ENCODE measurements at regions not wholly inside any gene's neighbourhood (a gene's known extent, or its start where the extent isn't known, plus 50 kb on each side); places are given as distances from the start of the nearest gene placed in this dataset.
"Not testable (repeated sequence)": the region's sequence is repeated elsewhere in the genome, so short reads cannot be mapped to it uniquely, and the experiment has no call there.

DNA sequence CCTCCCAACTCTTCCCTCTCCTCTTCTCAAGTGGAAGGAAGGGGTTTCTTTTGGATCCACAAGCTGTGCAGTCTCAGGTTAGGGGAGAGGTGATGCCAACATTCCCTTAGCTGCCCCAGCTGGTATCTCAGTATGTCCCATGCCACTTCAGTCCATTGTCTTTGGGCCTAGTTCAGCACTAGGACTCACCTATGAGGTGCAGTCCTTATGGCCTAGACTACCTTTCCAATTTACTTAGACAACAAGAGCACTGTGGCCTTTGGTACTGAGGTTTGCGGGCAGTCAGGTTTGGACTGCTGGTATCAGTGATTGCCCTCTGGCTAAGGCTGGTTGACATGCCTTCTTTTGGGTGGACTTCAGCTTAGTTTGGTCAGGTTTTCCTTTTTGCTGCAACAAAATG lies 159.9 kb downstream of the POTEH start:
- H3K4me3 Mint-ChIP-seq; H3K27ac ChIP-seq (ENCODE audit: low read depth, low read length); H3K4me1 ChIP-seq (ENCODE audit: insufficient read depth, low read length); CTCF ChIA-PET (ENCODE audit: partially characterized antibody); H3K4me3 ChIP-seq (ENCODE audit: low read length in 2 of 2); H3K9me3 Mint-ChIP-seq; H3K9me3 ChIP-seq (ENCODE audit: control insufficient read depth in 1 of 2, low read length in 2 of 2); H3K27me3 Mint-ChIP-seq; H3K27ac Mint-ChIP-seq; intact Hi-C loops (cut with micrococcal nuclease); H3K27me3 ChIP-seq (ENCODE audit: insufficient read depth, low read length); H3K36me3 Mint-ChIP-seq; DNase-seq; H3K4me1 Mint-ChIP-seq; POLR2A ChIA-PET (ENCODE audit: partially characterized antibody); H3K36me3 ChIP-seq (ENCODE audit: insufficient read depth, low read length): not testable (repeated sequence)

DNA sequence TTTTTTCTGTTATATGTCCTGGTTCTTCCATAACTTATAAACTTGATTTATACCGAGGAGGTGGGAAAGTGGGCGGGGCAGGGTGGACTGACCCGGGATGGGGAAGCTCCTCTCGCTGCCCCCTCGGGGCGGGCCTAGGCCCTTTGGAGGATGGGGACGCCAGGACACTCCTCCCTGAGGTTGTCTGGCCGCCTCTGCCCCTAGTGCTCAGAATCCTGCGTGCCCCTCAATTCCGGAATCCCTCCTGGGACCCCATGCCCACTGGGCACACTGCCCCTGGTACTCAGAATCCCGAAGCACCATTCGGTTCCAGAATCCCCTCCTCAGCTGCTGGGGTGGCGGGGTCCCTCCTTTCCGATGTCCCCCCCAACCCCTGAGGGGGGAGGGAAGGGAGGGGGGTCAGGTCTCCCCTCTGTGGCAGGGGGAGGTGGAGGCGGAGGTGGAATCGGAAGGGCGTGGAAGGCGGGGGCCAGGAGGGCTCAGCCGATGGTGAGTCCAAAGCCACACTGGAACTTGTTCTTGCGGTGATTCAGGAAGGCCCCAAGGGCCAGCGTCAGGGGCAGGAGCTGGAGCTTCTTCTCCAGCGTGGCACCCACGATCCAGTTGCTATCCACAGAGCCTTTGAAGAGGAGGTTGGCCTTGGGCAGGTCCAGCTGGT lies 164.0 kb downstream of the POTEH start:
- H3K9me3 ChIP-seq (ENCODE audit: control insufficient read depth in 1 of 2, low read length in 2 of 2); H3K27ac ChIP-seq (ENCODE audit: low read depth, low read length); H3K27me3 ChIP-seq (ENCODE audit: insufficient read depth, low read length); H3K4me1 ChIP-seq (ENCODE audit: insufficient read depth, low read length); H3K4me1 Mint-ChIP-seq; intact Hi-C loops (cut with micrococcal nuclease); CTCF ChIA-PET (ENCODE audit: partially characterized antibody); H3K9me3 Mint-ChIP-seq; H3K4me3 Mint-ChIP-seq; H3K4me3 ChIP-seq (ENCODE audit: low read length in 2 of 2); POLR2A ChIA-PET (ENCODE audit: partially characterized antibody); H3K36me3 ChIP-seq (ENCODE audit: insufficient read depth, low read length); H3K27ac Mint-ChIP-seq; H3K27me3 Mint-ChIP-seq; H3K36me3 Mint-ChIP-seq: not testable (repeated sequence)
- peak in 1 of 5 donors; percentile 15 for DNase-seq

DNA sequence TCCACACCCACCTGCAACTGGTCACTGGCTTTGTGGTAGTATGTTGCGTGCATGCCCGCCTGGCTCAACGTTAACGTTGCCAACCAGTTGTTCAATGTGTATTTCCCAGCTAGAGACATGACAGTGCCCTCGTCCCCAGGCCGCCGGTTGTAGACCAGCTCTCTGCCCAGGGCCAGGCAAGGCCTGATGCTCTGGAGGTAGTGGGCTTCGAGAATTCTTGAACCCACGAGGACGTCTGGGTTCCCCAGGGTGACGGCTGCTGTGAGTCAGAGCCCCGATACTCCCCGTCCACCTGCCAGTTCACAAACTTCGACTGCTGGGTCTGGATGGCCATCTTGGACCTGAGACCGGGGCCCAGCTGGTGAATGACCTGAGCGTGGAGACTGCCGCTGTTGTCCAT lies 164.6 kb downstream of the POTEH start:
- CTCF ChIA-PET (ENCODE audit: partially characterized antibody); H3K4me1 ChIP-seq (ENCODE audit: insufficient read depth, low read length); H3K36me3 ChIP-seq (ENCODE audit: insufficient read depth, low read length); H3K27ac Mint-ChIP-seq; H3K27me3 Mint-ChIP-seq; H3K27ac ChIP-seq (ENCODE audit: low read depth, low read length); H3K4me1 Mint-ChIP-seq; H3K9me3 Mint-ChIP-seq; H3K27me3 ChIP-seq (ENCODE audit: insufficient read depth, low read length); intact Hi-C loops (cut with micrococcal nuclease); POLR2A ChIA-PET (ENCODE audit: partially characterized antibody); H3K4me3 Mint-ChIP-seq; H3K36me3 Mint-ChIP-seq; H3K4me3 ChIP-seq (ENCODE audit: low read length in 2 of 2); H3K9me3 ChIP-seq (ENCODE audit: control insufficient read depth in 1 of 2, low read length in 2 of 2): not testable (repeated sequence)
- DNase-seq: peak in 1 of 5 donors; percentile 42

DNA sequence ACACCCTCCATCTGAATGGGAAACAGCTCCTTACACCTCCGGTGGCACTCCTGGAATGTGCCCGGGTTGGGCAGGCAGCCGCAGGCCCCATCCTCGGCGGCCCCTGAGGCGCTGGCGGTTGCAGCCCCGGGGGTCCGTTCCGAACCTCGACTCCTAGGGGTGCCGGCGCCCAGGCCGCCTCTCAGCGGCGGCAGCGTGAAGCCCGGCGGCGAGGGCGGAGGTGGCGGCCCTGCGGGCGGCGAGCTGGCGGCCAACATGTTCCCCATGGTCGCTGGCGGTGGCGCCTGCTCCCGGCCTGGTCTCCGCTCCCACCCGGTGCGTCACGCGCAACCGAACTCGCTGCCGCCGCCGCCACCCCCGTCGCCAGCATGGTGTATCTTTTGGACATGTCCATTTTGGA lies 165.2 kb downstream of the POTEH start:
- H3K9me3 Mint-ChIP-seq; H3K9me3 ChIP-seq (ENCODE audit: control insufficient read depth in 1 of 2, low read length in 2 of 2); H3K4me3 Mint-ChIP-seq; POLR2A ChIA-PET (ENCODE audit: partially characterized antibody); intact Hi-C loops (cut with micrococcal nuclease); H3K27me3 ChIP-seq (ENCODE audit: insufficient read depth, low read length); H3K36me3 Mint-ChIP-seq; H3K36me3 ChIP-seq (ENCODE audit: insufficient read depth, low read length); H3K27ac ChIP-seq (ENCODE audit: low read depth, low read length); H3K4me1 Mint-ChIP-seq; CTCF ChIA-PET (ENCODE audit: partially characterized antibody); H3K4me3 ChIP-seq (ENCODE audit: low read length in 2 of 2); H3K27ac Mint-ChIP-seq; H3K27me3 Mint-ChIP-seq; H3K4me1 ChIP-seq (ENCODE audit: insufficient read depth, low read length); DNase-seq: not testable (repeated sequence)

DNA sequence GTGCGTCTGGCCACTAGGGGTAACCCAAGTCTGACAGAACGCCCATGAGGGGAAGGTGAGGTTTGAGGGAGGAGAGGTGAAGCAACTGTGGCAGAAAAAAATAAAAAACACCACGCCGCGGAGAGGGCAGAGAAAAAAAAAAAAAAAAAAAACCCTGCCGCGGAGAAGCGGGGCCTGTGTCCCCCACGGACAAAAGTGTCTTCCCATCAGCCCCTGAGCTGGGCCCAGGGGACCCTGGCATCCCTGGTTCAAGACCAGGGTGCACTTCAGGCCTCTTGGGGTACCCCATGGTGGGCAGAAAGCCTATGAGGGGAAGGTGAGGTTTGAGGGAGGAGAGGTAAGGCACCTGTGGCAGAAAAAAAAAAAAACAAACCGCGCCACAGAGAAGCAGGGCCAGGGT lies 191.1 kb downstream of the POTEH start:
- not testable (repeated sequence) for H3K27ac Mint-ChIP-seq, H3K4me1 Mint-ChIP-seq

DNA sequence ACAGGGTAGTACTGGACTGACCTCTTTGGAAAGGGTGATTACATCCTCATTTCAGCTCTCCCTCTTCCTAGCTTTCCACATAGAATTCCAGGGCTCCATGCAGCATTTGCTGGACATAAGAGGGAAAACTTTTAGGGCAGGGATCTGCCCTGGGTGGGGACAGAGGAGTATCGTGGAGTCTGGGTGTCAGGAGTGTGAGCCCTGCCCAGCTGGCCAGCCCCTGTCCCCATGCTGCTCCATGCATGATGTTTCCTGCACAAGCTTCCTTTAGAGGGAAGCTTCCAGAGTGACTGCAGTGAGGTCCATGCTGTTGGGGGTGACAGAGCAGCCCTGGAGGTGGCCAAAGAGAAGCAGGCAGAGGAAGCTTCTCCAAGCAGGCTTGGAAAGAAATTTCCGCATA lies 214.5 kb downstream of the POTEH start:
- CTCF ChIA-PET (ENCODE audit: partially characterized antibody): not testable (repeated sequence)

More for the DNA sequence above, 191.1 kb downstream of the POTEH start:
- DNase-seq; H3K36me3 Mint-ChIP-seq; CTCF ChIA-PET (ENCODE audit: partially characterized antibody); H3K36me3 ChIP-seq (ENCODE audit: insufficient read depth, low read length); H3K4me1 ChIP-seq (ENCODE audit: insufficient read depth, low read length); H3K9me3 ChIP-seq (ENCODE audit: control insufficient read depth in 1 of 2, low read length in 2 of 2); H3K27me3 Mint-ChIP-seq; intact Hi-C loops (cut with micrococcal nuclease); POLR2A ChIA-PET (ENCODE audit: partially characterized antibody); H3K4me3 Mint-ChIP-seq; H3K27ac ChIP-seq (ENCODE audit: low read depth, low read length); H3K27me3 ChIP-seq (ENCODE audit: insufficient read depth, low read length); H3K9me3 Mint-ChIP-seq; H3K4me3 ChIP-seq (ENCODE audit: low read length in 2 of 2): not testable (repeated sequence)

DNA sequence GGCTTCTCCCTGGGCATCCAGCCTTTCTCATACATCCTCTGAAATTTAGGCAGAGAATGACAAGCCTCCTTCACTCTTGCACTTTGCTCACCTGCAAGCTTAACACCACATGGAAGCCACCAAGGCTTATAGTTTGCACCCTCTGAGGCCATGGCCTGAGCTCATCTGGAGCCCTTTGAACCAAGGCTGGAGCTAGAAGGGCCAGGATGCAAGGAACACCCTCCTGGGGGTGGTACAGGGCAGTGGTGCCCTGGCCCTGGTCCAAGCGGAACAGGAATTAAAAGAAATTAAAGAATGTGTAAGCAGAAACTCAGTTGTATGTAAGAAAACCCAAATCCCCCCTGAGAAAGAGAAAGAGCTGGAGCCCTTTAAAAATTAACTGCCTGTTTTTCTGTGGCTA lies 221.9 kb downstream of the POTEH start:
- H3K9me3 ChIP-seq (ENCODE audit: control insufficient read depth in 1 of 2, low read length in 2 of 2); H3K4me3 ChIP-seq (ENCODE audit: low read length in 2 of 2); H3K4me1 ChIP-seq (ENCODE audit: insufficient read depth, low read length); POLR2A ChIA-PET (ENCODE audit: partially characterized antibody); intact Hi-C loops (cut with micrococcal nuclease); H3K4me3 Mint-ChIP-seq; DNase-seq; H3K27ac Mint-ChIP-seq; H3K4me1 Mint-ChIP-seq; H3K36me3 Mint-ChIP-seq; H3K27ac ChIP-seq (ENCODE audit: low read depth, low read length); CTCF ChIA-PET (ENCODE audit: partially characterized antibody); H3K27me3 ChIP-seq (ENCODE audit: insufficient read depth, low read length); H3K36me3 ChIP-seq (ENCODE audit: insufficient read depth, low read length); H3K9me3 Mint-ChIP-seq; H3K27me3 Mint-ChIP-seq: not testable (repeated sequence)

More for the DNA sequence above, 214.5 kb downstream of the POTEH start:
- H3K27ac Mint-ChIP-seq; H3K4me1 Mint-ChIP-seq; H3K9me3 Mint-ChIP-seq; DNase-seq; POLR2A ChIA-PET (ENCODE audit: partially characterized antibody); H3K4me3 ChIP-seq (ENCODE audit: low read length in 2 of 2); H3K9me3 ChIP-seq (ENCODE audit: control insufficient read depth in 1 of 2, low read length in 2 of 2); H3K4me3 Mint-ChIP-seq; H3K36me3 ChIP-seq (ENCODE audit: insufficient read depth, low read length); H3K27me3 ChIP-seq (ENCODE audit: insufficient read depth, low read length); H3K27ac ChIP-seq (ENCODE audit: low read depth, low read length); H3K4me1 ChIP-seq (ENCODE audit: insufficient read depth, low read length); H3K36me3 Mint-ChIP-seq; H3K27me3 Mint-ChIP-seq; intact Hi-C loops (cut with micrococcal nuclease): not testable (repeated sequence)

DNA sequence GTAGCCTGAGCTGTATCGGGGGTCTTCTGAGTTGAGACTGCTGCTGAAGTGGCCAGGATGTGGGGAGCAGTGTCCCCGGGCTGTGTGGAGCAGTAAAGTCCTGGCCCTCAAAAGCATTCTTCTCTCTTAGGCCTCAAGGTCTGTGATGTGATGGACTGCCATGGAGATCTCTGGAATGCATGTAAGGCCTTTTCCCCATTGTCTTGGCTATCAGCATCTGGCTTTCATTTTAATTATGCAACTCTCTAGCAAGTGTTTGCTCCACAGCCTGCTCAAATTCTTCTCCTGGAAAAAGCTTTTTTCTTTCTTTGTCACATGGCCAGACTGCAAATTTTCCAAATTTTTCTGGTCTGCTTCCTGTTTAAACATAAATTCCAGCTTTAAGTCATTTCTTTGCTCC lies 229.3 kb downstream of the POTEH start:
- POLR2A ChIA-PET (ENCODE audit: partially characterized antibody); H3K27me3 Mint-ChIP-seq; H3K27me3 ChIP-seq (ENCODE audit: insufficient read depth, low read length); DNase-seq; H3K27ac Mint-ChIP-seq; H3K4me3 ChIP-seq (ENCODE audit: low read length in 2 of 2); H3K36me3 Mint-ChIP-seq; intact Hi-C loops (cut with micrococcal nuclease); H3K4me1 Mint-ChIP-seq; H3K9me3 Mint-ChIP-seq; H3K4me3 Mint-ChIP-seq; H3K36me3 ChIP-seq (ENCODE audit: insufficient read depth, low read length); H3K27ac ChIP-seq (ENCODE audit: low read depth, low read length); CTCF ChIA-PET (ENCODE audit: partially characterized antibody); H3K9me3 ChIP-seq (ENCODE audit: control insufficient read depth in 1 of 2, low read length in 2 of 2); H3K4me1 ChIP-seq (ENCODE audit: insufficient read depth, low read length): not testable (repeated sequence)

All from CD4-positive, alpha-beta memory T cell (primary cell).